HG02970 (cell line): ENCODE measurements at regions not wholly inside any gene's neighbourhood (a gene's known extent, or its start where the extent isn't known, plus 50 kb on each side); places are given as distances from the start of the nearest gene placed in this dataset.

ENCODE experiments used
- ATAC-seq: cut with Tn5 transposase; IDR thresholded peaks from one replicate; pipeline ENCODE4 v1.9.1; 2021; ENCODE audit warnings: mild to moderate bottlenecking, moderate library complexity, moderate number of reproducible peaks; ENCODE audit not compliant: unreplicated experiment, low FRiP score

GRCh38 chrX:20884565-20884964, 489.7 kb upstream of the CNKSR2 start:
- no peak for ATAC-seq

GRCh38 chrX:20863649-20864048, 510.6 kb upstream of the CNKSR2 start:
- no peak for ATAC-seq

- ATAC-seq, result no peak
Measured at GRCh38 chrX:20861113-20861512, 513.1 kb upstream of the CNKSR2 start.

GRCh38 chrX:20857746-20858145, 516.5 kb upstream of the CNKSR2 start:
- no peak for ATAC-seq

GRCh38 chrX:20838477-20838876, 535.7 kb upstream of the CNKSR2 start:
- no peak for ATAC-seq

- ATAC-seq, result no peak
Measured at GRCh38 chrX:20829665-20830491, 544.3 kb upstream of the CNKSR2 start.

- ATAC-seq, result no peak
Measured at GRCh38 chrX:20825984-20826383, 548.2 kb upstream of the CNKSR2 start.

- no peak for ATAC-seq
Measured at GRCh38 chrX:20803971-20804370, 537.3 kb upstream of the RPS6KA3 start.

GRCh38 chrX:20802036-20802435, 535.3 kb upstream of the RPS6KA3 start:
- ATAC-seq, result no peak

- ATAC-seq, result no peak
Measured at GRCh38 chrX:20796450-20796849, 529.7 kb upstream of the RPS6KA3 start.

GRCh38 chrX:20789103-20789502, 522.4 kb upstream of the RPS6KA3 start:
- no peak for ATAC-seq

GRCh38 chrX:20767346-20767745, 500.6 kb upstream of the RPS6KA3 start:
- ATAC-seq, result no peak

GRCh38 chrX:20756585-20756984, 489.9 kb upstream of the RPS6KA3 start:
- ATAC-seq, result no peak

GRCh38 chrX:20753076-20753475, 486.4 kb upstream of the RPS6KA3 start:
- ATAC-seq, result no peak

- ATAC-seq, result no peak
Measured at GRCh38 chrX:20746690-20747089, 480.0 kb upstream of the RPS6KA3 start.

- no peak for ATAC-seq
Measured at GRCh38 chrX:20743046-20743445, 476.3 kb upstream of the RPS6KA3 start.

- ATAC-seq, result no peak
Measured at GRCh38 chrX:20742106-20742505, 475.4 kb upstream of the RPS6KA3 start.

- no peak for ATAC-seq
Measured at GRCh38 chrX:20740443-20740842, 473.7 kb upstream of the RPS6KA3 start.

GRCh38 chrX:20739038-20739745, 472.5 kb upstream of the RPS6KA3 start:
- no peak for ATAC-seq

- no peak for ATAC-seq
Measured at GRCh38 chrX:20729416-20729815, 462.7 kb upstream of the RPS6KA3 start.

- no peak for ATAC-seq
Measured at GRCh38 chrX:20727447-20727846, 460.7 kb upstream of the RPS6KA3 start.
